ENCODE measurements at regions not wholly inside any gene's neighbourhood (a gene's known extent, or its start where the extent isn't known, plus 50 kb on each side); places are given as distances from the start of the nearest gene placed in this dataset.

- no peak for ATAC-seq (ENCODE audit: insufficient read depth, low read depth)
- Histone ChIP-seq H2AFZ (ENCODE audit: low read depth, low read length) (no peak overlapping the region), H3K4me3 (ENCODE audit: low read depth in 1 of 2, low read length in 2 of 2) (no peak overlapping the region), H3K9me3 (ENCODE audit: insufficient read depth, low read length, severe bottlenecking) (no peaks in the 10 kb centered on the region), H3K27me3 (ENCODE audit: insufficient read depth, low read length, poor library complexity) (no peaks in the 10 kb centered on the region), H3K4me2 (ENCODE audit: insufficient read depth, low read length) (no peak overlapping the region), H3K4me1 (ENCODE audit: insufficient read depth, low read length) (no peaks in the 10 kb centered on the region), H3K9ac (ENCODE audit: low read depth, low read length) (no peak overlapping the region), H3K79me2 (ENCODE audit: insufficient read depth, low read length) (no peaks in the 10 kb centered on the region), H3K27ac (ENCODE audit: low read length) (no peak overlapping the region), H3K36me3 (ENCODE audit: insufficient read depth, low read length) (no peaks in the 10 kb centered on the region), H4K20me1 (ENCODE audit: insufficient read depth, low read length) (no peaks in the 10 kb centered on the region)
- DNase-seq, result no peak
- TF ChIP-seq, protein P1, sequence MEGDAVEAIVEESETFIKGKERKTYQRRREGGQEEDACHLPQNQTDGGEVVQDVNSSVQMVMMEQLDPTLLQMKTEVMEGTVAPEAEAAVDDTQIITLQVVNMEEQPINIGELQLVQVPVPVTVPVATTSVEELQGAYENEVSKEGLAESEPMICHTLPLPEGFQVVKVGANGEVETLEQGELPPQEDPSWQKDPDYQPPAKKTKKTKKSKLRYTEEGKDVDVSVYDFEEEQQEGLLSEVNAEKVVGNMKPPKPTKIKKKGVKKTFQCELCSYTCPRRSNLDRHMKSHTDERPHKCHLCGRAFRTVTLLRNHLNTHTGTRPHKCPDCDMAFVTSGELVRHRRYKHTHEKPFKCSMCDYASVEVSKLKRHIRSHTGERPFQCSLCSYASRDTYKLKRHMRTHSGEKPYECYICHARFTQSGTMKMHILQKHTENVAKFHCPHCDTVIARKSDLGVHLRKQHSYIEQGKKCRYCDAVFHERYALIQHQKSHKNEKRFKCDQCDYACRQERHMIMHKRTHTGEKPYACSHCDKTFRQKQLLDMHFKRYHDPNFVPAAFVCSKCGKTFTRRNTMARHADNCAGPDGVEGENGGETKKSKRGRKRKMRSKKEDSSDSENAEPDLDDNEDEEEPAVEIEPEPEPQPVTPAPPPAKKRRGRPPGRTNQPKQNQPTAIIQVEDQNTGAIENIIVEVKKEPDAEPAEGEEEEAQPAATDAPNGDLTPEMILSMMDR (IDR thresholded peaks at IDR 0.05; ENCODE audit: borderline replicate concordance, extremely low read depth, low read length, poor library complexity, severe bottlenecking), result no peak
- no peak for TF ChIP-seq EZH2 (IDR thresholded peaks at IDR 0.05; ENCODE audit: borderline replicate concordance, low read depth, low read length, severe bottlenecking)
These were observed 110.5 kb upstream of the SEC61G start for GRCh38 chr7:54869523-54869922.

DNA sequence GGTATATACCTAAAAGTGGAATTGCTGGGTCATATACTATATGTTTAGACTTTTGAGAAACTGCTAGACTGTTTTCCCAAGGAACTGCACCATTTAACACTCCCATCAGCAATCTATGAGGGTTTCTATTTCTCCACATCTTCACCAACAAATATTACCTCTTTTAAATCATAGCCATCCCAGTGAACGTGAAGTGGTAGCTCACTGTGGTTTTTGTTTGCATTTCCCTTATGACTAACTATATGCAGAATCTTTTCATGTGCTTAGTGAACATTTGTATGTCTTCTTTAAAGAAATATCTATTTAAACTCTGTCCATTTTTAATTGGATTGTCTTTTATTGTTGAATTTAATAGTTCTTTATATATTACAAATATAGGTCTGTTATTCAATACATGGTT, 115.8 kb upstream of the SEC61G start:
- H3K9me3 ChIP-seq (ENCODE audit: insufficient read depth, low read length, severe bottlenecking), result no peaks in the 10 kb centered on the region
- H3K4me3 ChIP-seq (ENCODE audit: low read depth in 1 of 2, low read length in 2 of 2), result no peak overlapping the region
- no peak for ATAC-seq (ENCODE audit: insufficient read depth, low read depth)
- peaks cover 2% of the 10 kb centered on the region for H3K27me3 ChIP-seq (ENCODE audit: insufficient read depth, low read length, poor library complexity)
- DNase-seq, result no peak
- TF ChIP-seq, protein P1 (IDR thresholded peaks at IDR 0.05; ENCODE audit: borderline replicate concordance, extremely low read depth, low read length, poor library complexity, severe bottlenecking), result no peak
- no peak for TF ChIP-seq EZH2 (IDR thresholded peaks at IDR 0.05; ENCODE audit: borderline replicate concordance, low read depth, low read length, severe bottlenecking)
- no peak overlapping the region for H3K4me2 ChIP-seq (ENCODE audit: insufficient read depth, low read length)
- no peaks in the 10 kb centered on the region for H3K79me2 ChIP-seq (ENCODE audit: insufficient read depth, low read length)
- H3K9ac ChIP-seq (ENCODE audit: low read depth, low read length), result no peak overlapping the region
- H3K27ac ChIP-seq (ENCODE audit: low read length), result no peak overlapping the region
- H3K4me1 ChIP-seq (ENCODE audit: insufficient read depth, low read length), result no peaks in the 10 kb centered on the region
- no peaks in the 10 kb centered on the region for H4K20me1 ChIP-seq (ENCODE audit: insufficient read depth, low read length)
- H2AFZ ChIP-seq (ENCODE audit: low read depth, low read length), result no peak overlapping the region
- H3K36me3 ChIP-seq (ENCODE audit: insufficient read depth, low read length), result no peaks in the 10 kb centered on the region

- H4K20me1 ChIP-seq (ENCODE audit: insufficient read depth, low read length), result no peaks in the 10 kb centered on the region
- no peak overlapping the region for H3K27ac ChIP-seq (ENCODE audit: low read length)
- H3K4me3 ChIP-seq (ENCODE audit: low read depth in 1 of 2, low read length in 2 of 2), result no peak overlapping the region
- no peaks in the 10 kb centered on the region for H3K4me1 ChIP-seq (ENCODE audit: insufficient read depth, low read length)
- H2AFZ ChIP-seq (ENCODE audit: low read depth, low read length), result no peak overlapping the region
- no peak for ATAC-seq (ENCODE audit: insufficient read depth, low read depth)
- no peaks in the 10 kb centered on the region for H3K79me2 ChIP-seq (ENCODE audit: insufficient read depth, low read length)
- no peak for TF ChIP-seq EZH2 (IDR thresholded peaks at IDR 0.05; ENCODE audit: borderline replicate concordance, low read depth, low read length, severe bottlenecking)
- TF ChIP-seq, protein P1 (IDR thresholded peaks at IDR 0.05; ENCODE audit: borderline replicate concordance, extremely low read depth, low read length, poor library complexity, severe bottlenecking), result no peak
- H3K4me2 ChIP-seq (ENCODE audit: insufficient read depth, low read length), result no peak overlapping the region
- no peaks in the 10 kb centered on the region for H3K9me3 ChIP-seq (ENCODE audit: insufficient read depth, low read length, severe bottlenecking)
- H3K9ac ChIP-seq (ENCODE audit: low read depth, low read length), result no peak overlapping the region
- H3K27me3 ChIP-seq (ENCODE audit: insufficient read depth, low read length, poor library complexity), result peaks cover 2% of the 10 kb centered on the region
- no peaks in the 10 kb centered on the region for H3K36me3 ChIP-seq (ENCODE audit: insufficient read depth, low read length)
- DNase-seq, result no peak
These were observed 118.7 kb upstream of the SEC61G start for GRCh38 chr7:54877683-54878082.

DNA sequence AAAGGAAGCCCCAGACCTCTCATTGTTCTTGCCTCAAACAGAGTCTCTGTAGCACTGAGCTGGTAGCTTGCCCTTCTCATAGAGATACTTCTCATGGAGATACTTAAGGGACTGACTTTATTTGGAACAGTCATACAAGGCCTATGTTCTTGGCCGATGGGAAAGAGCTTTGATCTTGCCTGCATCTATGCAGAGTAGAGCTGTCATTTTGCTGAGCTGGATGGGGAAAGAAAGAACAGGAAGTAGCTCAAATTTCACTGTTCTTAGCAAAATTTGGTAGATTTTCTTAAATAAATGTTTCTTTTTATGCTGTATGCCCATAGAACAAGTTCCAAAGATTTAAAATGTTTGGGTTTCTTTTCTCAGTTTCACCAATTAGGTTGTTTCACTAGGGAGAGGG, 119.3 kb upstream of the SEC61G start:
- DNase-seq (no peak), ATAC-seq (ENCODE audit: insufficient read depth, low read depth) (no peak)
- Histone ChIP-seq H3K4me2 (ENCODE audit: insufficient read depth, low read length) (no peak overlapping the region), H3K4me3 (ENCODE audit: low read depth in 1 of 2, low read length in 2 of 2) (no peak overlapping the region), H3K36me3 (ENCODE audit: insufficient read depth, low read length) (no peaks in the 10 kb centered on the region), H3K79me2 (ENCODE audit: insufficient read depth, low read length) (no peaks in the 10 kb centered on the region), H3K27ac (ENCODE audit: low read length) (no peak overlapping the region), H4K20me1 (ENCODE audit: insufficient read depth, low read length) (no peaks in the 10 kb centered on the region), H2AFZ (ENCODE audit: low read depth, low read length) (no peak overlapping the region), H3K4me1 (ENCODE audit: insufficient read depth, low read length) (no peaks in the 10 kb centered on the region), H3K9me3 (ENCODE audit: insufficient read depth, low read length, severe bottlenecking) (no peaks in the 10 kb centered on the region), H3K27me3 (ENCODE audit: insufficient read depth, low read length, poor library complexity) (peaks cover 2% of the 10 kb centered on the region), H3K9ac (ENCODE audit: low read depth, low read length) (no peak overlapping the region)
- TF ChIP-seq EZH2 (IDR thresholded peaks at IDR 0.05; ENCODE audit: borderline replicate concordance, low read depth, low read length, severe bottlenecking), result no peak
- TF ChIP-seq, protein P1 (IDR thresholded peaks at IDR 0.05; ENCODE audit: borderline replicate concordance, extremely low read depth, low read length, poor library complexity, severe bottlenecking), result no peak
